Keratinocyte (primary cell): ENCODE measurements at regions not wholly inside any gene's neighbourhood (a gene's known extent, or its start where the extent isn't known, plus 50 kb on each side); places are given as distances from the start of the nearest gene placed in this dataset.

Experiments used
- CTCF ChIP-seq, 3 experiments: IDR thresholded peaks in 1 of 3; conservative IDR thresholded peaks in 1 of 3; optimal IDR thresholded peaks in 1 of 3; 2 replicates in 2 of 3; 3 replicates in 1 of 3; pipeline versions ENCODE3 to v1.5.1; 2011; ENCODE audit warnings: low read length in 3 of 3, mild to moderate bottlenecking in 3 of 3, moderate library complexity in 2 of 3, control low read depth in 1 of 3, inconsistent platforms in 1 of 3; ENCODE audit not compliant: insufficient read depth in 2 of 3; ENCODE audit errors: extremely low read depth in 1 of 3
- EZH2 ChIP-seq: IDR thresholded peaks from one replicate; pipeline ENCODE4 v1.6.1; 2012; ENCODE audit warnings: inconsistent platforms, mild to moderate bottlenecking, low read length, moderate library complexity

- TF ChIP-seq CTCF (optimal IDR thresholded peaks at IDR 0.05 in 1 of 3, IDR thresholded peaks at IDR 0.05 in 1 of 3, conservative IDR thresholded peaks at IDR 0.05 in 1 of 3; ENCODE audit: extremely low read depth in 1 of 3, insufficient read depth in 2 of 3, low read length in 3 of 3) (no peak), EZH2 (no peak)
Observed at GRCh38 chr14:71588028-71588427, 344.2 kb upstream of the RGS6 start.
